ENCODE measurements at regions not wholly inside any gene's neighbourhood (a gene's known extent, or its start where the extent isn't known, plus 50 kb on each side); places are given as distances from the start of the nearest gene placed in this dataset.

DNA sequence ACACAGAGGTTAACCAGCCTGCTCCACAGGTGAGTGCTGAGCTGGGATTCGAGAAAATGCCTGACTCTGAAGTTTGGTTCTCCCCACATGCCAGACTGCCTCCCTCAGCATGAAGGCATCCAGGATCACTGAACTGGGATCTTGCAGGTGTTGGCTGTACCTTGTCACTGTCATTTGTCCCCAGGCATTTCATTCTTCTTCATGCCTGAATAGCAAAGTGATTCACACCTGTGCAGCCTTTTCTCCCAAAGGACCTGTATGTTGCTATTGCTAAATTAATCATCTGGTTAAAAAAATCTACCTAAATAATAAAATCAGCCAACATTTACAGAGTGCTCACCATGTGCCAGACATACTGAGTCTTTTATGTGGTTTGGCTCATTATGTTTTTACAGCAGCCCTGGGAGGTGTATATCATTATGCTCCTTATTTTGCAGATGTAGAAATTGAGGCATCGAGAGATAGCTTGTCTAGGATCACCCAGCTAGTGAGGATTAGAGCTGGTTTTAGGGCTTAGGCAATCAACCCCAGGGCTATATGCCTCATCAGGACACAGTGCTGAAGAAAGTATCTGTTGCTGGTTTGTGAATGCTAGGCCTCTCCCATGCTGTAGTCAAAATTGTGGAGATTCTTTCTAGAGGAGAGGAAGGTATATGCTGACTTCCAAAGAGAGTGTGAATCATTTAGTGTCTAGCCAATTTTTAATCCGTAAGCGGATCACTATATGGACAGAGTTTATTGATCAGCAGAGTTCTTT lies 204.4 kb downstream of the HIPK3 start:
- TF ChIP-seq, protein P1, sequence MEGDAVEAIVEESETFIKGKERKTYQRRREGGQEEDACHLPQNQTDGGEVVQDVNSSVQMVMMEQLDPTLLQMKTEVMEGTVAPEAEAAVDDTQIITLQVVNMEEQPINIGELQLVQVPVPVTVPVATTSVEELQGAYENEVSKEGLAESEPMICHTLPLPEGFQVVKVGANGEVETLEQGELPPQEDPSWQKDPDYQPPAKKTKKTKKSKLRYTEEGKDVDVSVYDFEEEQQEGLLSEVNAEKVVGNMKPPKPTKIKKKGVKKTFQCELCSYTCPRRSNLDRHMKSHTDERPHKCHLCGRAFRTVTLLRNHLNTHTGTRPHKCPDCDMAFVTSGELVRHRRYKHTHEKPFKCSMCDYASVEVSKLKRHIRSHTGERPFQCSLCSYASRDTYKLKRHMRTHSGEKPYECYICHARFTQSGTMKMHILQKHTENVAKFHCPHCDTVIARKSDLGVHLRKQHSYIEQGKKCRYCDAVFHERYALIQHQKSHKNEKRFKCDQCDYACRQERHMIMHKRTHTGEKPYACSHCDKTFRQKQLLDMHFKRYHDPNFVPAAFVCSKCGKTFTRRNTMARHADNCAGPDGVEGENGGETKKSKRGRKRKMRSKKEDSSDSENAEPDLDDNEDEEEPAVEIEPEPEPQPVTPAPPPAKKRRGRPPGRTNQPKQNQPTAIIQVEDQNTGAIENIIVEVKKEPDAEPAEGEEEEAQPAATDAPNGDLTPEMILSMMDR (IDR thresholded peaks at IDR 0.05), result no peak
- no peak for TF ChIP-seq POLR2A (IDR thresholded peaks at IDR 0.05)

All from body of pancreas (tissue), 4 donors.